ENCODE measurements at regions not wholly inside any gene's neighbourhood (a gene's known extent, or its start where the extent isn't known, plus 50 kb on each side); places are given as distances from the start of the nearest gene placed in this dataset.
"Not testable (repeated sequence)": the region's sequence is repeated elsewhere in the genome, so short reads cannot be mapped to it uniquely, and the experiment has no call there.

DNA sequence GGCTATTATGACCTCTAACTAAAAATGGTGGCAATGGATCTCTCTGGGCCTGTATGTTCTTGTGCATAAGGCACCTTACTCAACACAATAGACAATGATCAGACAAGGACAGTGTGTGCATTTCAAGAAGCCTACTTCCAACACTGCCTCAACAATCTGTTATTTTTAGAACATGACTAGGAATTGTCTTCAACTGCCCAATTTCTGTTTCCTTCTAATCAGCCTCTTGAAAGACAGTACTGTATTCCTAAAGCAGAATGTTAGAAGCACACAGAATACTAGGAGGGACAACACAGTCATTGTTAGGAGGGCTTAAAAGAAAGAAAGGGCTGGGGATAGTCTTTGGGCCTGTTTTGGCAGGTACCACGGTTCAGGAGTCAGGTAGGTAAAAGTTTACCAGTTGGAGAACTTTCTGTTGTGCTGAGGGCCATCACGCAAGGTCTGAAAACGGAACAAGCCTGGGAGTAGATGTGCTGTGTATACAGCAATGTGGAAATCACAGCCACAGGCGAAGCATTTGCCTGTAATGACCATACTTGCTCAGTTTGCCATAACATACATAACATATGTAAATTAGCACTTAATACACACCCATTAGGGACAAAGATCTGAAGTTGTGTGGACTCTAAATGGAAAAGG is 100.8 kb upstream of the ATXN3L start:
- DNase-seq (ENCODE audit: low read depth): no peak

DNA sequence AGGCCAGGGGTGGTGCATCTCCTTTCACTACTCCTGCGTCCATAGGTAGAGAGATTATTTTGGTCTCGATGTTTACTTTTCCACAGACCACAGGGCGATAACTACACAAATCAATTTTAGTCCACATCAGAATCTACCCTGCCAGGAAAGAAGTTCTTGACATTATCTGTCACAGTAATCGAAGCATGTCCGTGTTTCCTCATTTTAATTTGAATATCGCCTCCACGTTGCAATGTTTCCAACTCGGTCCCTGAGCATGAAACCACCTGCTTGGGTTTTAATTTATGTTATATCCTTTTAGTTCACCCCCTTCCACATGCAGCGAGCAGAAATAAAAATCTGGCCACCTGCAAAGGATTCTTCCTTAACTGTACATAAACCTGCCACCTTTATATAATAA is 100.1 kb upstream of the ATXN3L start:
- DNase-seq (ENCODE audit: low read depth): no peak

DNA sequence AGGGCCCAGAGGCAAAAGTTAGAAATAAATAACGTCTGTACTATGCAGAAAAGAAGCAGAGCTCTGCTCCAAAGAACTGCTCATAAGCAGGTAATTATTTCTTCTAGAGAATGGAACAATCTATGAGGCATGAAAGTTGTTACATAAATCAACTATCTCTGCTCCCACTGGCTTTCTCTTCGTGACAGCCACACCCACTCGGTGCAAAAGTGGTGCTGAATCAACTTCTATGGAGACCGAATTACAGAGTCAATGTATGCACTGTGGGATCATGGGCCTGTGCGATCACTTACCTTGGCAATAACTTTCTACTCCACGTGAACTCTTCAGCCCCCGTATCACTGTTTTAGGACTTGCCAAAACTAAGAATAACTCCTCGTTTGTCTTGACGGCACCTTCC is 99.4 kb upstream of the ATXN3L start:
- no peak for DNase-seq (ENCODE audit: low read depth)

DNA sequence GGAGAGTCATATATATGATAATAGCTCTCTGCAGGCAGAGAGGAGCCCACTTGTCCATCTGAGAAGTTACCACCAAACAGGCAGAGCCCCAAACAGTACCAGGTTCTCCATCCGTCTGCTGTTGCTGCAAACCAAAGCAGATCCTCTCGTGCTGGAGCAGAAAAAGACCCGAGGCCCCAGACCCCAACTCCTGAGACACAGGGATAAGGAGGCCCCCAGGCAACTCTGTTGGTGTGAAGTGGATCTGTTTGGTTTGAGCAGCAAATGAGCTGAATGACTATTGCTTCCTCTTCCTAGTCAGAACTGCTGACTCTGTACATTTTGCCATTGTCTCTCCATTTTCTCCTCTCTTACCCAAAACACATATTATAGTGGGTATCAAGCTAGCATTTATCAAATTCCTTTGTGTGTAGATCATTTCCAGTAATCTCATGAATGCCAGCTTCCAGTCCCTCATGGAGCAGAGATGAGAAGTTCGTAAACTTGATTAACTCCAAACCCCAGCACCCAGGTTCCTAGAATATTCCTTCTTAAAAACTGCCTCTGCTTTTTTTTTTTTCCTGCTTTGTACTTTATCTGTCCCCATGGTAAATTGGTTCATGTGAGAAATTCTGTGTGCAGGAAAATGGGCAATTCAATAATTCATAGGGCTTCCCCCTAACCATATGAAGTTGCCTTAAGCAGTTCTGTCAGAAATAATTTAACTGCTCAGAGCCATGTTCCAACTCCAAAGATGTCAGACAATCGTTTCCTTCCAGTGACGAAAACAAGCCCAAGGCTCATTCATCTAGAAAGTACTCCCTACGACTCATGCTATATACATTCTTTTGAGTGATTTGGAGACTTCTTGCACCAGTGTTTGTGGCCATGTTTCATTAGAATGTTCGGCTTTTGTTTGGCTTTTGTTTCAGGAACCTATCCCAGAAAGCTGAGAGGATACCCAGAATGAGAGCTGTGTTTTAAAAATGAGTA is 98.6 kb upstream of the ATXN3L start:
- no peak for DNase-seq (ENCODE audit: low read depth)

DNA sequence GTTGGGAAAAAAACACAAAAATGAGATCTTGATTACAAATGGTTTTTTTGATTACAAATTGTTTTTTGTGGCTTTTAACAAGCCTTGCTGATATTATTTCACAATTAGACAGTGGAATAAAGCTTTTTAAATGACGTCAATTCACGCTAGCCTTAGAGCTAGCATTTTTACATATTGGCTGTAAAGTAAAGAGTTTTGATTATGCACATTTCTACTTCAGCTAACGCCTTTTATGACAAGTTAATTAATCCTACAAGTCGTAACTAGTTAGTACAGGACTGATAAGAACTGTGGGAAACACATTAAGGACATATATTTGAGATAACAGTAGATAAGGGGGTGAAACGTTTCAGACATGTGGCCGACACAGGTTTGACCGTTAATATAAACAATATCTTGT is 95.7 kb upstream of the ATXN3L start:
- no peak for DNase-seq (ENCODE audit: low read depth)

DNA sequence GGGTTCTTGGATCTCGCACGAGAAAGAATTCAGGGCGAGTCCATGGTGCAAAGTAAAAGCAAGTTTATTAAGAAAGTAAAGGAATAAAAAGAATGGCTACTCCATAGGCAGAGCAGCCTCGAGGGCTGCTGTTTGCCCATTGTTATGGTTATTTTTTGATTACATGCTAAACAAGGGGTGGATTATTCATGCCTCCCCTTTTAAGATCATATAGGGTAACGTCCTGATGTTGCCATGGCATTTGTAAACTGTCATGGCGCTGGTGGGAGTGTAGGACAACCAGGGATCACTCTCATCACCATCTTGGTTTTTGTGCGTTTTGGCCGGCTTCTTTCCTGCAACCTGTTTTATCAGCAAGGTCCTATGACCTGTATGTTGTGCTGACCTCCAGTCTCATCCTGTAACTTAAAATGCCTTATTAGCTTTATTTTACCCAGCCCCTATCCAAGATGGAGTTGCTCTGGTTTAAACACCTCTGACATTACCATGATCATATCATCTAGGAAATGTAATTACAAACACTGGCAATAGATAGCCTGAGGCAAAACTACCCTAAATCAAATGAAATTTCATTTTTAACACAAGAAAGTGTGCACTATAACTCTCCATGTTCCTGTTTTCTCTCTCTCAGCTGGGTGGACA is 94.3 kb upstream of the ATXN3L start:
- no peak for DNase-seq (ENCODE audit: low read depth)

DNA sequence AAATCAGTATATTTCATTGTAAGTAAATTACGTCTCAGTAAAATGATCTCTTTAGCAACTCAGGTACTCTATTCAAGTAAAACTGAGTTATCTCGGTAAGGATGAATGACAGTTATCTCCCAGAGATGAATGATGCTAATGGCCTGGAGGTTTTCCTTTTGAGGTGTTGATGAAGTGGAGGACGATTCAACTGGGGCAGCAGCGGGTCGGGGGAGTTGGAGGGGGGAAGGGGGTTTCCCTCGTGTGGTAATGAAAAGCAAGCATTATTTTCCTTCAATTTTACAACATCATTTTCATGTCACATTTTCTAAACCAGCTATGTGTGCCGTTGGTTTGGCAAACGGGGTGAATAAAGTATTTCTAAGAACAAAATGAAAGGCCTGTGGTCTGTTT is 92.4 kb upstream of the ATXN3L start:
- DNase-seq (ENCODE audit: low read depth): no peak

DNA sequence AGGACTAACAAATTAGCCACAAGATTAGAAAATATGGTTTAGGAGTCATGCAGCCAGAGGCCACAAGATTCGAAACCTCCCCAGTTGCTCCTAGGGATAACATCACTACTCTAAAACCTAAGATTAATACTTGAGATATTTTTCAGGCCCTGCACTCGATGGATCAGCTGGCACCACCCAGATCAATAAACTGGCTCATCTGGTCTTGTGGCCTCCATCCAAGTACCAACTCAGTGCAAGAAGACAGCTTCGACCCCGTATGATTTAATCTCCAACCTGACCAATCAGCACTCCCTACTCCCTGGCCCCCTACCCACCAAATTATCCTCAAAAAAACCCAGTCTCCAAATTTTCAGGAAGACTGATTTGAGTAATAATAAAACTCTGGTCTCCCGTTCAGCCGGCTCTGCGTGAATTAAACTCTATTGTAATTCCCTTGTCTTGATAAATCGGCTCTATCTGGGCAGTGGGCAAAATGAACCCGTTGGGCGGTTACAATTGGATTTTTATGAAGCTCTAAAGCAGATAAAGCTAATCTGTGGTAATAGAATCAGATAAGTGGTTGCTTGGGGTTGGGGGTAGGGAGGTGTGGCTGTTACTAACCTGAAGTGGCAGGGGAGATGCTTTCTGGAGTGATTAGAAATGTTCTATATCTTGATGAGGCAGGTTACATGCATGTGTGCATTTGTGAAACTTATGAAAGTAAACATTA is 91.8 kb upstream of the ATXN3L start:
- no peak for DNase-seq (ENCODE audit: low read depth)

DNA sequence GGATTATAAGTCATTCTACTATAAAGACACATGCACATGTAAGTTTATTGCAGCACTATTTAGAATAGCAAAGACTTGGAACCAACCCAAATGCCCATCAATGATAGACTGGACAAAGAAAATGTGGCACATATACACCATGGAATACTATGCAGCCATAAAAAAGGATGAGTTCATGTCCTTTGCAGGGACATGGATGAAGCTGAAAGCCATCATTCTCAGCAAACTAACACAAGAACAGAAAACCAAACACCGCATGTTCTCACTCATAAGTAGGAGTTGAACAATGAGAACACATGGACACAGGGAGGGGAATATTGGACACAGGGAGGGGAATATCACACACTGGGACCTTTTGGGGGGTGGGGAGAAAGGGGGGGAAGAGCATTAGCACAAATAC is 88.7 kb upstream of the ATXN3L start:
- DNase-seq (ENCODE audit: low read depth): not testable (repeated sequence)

DNA sequence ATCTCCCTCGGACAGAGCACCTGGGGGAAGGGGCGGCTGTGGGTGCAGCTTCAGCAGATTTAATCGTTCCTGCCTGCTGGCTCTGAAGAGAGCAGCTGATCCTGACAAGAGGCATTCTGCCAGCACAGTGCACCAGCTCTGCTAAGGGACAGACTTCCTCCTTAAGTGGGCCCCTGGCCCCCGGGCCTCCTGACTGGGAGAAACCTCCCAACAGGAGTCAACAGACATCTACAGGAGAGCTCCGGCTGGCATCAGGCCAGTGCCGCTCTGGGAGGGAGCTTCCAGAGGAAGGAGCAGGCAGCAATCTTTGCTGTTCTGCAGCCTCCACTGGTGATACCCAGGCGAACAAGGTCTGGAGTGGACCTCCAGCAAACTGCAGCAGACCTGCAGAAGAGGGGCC is 84.9 kb upstream of the ATXN3L start:
- not testable (repeated sequence) for DNase-seq (ENCODE audit: low read depth)

DNA sequence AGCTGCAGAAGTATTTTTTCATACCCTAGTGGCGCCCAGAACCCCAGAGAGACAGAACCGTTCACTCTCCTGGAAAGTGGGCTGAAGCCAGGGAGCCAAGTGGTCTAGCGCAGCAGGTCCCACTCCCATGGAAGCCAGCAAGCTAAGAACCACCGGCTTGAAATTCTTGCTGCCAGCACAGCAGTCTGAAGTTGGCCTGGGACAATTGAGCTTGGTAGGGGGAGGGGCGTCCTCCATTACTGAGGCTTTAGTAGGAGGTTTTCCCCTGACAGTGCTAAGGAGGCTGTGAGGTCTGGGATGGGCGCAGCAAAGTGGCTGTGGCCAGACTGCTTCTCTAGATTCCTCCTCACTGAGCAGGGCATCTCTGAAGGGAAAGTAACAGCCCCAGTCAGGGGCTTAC is 84.5 kb upstream of the ATXN3L start:
- no peak for DNase-seq (ENCODE audit: low read depth)

DNA sequence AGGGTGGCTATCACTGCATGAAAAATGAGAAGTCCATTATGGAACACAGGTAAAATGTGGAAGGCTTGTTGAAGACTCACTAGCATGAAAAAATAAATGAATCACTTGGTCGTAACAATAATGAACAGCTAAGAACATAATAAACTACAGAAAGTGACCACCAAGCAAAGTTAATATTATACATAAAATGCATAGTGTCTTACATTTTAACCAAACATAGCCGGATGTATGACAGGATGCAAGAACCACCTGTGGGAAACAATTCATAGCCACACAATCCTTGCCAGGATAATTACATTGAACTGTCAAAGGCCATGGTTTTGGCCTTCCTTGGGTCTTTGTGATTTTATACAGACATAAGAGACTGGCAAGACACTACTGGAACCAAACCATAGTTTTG is 81.9 kb upstream of the ATXN3L start:
- no peak for DNase-seq (ENCODE audit: low read depth)

DNA sequence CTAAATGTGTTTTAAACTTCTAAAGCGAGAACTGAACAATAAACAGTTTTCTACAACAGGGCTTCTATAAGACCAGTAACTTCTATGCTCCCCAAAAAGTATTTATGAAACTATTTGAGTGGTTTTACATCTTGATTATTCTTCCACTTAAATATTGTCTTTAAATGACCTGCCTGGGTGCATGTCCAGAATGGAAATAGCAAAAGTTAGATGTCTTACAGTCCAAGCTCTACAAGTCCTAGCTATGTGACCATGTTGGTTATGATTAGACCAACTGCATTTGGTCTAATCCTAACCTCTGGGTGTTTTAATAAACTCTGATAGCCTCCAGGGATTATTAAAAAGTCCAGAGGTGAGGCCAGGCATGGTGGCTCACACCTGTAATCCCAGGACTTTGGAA is 79.0 kb upstream of the ATXN3L start:
- no peak for DNase-seq (ENCODE audit: low read depth)

DNA sequence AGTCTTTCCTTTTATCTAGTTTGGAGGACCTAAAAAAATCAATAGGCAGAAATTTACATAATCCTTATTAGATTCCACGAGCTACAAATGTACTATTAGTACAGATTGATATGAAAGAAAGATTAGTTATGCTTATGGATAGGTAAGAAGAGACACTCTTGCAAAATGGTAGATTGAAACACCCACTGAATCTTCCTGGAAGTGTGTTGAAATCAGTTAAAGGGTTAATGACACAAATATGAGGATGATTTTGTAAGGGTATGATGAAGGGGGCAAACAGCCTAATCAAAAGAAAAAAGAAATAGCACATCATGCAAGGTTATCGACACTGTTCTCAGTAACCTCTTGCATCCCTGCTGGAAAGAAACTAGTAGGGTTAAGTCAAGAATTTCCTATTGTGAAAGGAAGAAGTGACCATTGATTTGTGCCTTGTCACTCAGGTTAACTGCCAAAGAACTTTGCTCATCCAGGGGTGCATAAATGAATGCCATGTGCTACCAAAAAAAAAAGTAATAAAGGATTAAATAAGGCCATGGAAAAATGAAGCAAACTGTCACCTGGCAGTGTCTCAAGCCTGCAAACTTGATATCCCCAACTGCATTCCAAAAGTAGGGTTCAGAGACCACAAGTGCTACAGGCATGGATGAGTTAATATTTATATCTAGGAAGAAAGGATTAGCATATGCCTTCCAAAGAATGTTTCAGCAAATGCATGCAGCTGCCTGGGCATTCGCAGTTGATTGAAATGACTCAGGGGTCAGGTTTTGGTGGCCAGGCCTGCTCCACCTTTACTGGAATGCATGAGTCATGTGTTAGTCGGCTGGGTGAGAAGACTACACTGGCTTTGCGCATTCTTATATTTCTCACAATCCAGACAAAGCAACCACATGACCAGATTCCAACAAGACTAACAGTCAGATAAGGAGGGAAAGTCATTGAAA is 78.3 kb upstream of the ATXN3L start:
- peak; percentile 97 for DNase-seq (ENCODE audit: low read depth)

DNA sequence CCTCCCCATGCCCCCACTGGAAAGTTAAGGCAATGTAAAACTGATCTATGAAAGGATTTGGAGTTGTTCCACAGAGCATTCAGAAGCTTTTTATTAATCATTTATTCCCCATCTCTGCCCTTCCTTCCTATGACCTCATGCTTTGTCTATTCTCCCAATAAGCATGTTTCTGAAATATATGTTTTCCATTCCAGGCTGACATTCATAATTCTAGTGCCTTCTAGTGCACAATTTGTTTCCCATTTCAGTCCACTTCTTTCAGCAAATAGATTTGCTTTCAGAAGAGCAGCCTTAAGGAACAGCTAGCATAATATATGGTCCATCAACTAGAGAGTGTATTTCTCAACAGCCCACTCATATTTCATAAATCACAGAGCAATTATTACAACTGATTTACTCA is 77.1 kb upstream of the ATXN3L start:
- peak; percentile 53 for DNase-seq (ENCODE audit: low read depth)

DNA sequence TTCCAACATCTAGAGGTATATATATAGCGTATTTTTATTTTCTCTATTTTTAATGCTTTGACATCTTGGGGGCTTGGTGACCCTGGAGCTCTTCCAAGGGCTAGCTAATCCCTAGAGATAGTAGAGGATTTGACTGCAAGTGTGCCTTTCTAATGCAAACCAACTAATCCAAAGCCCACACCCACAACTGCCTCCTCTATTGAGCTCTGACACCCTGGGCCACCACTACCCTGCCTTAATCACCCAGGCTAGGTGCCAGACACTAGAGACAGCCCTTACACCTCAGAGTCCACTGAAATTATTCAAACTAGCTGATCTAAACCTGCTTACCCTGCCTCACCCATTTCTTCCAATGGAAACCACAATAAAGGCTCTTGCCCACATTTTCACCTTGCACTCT is 69.6 kb upstream of the ATXN3L start:
- DNase-seq (ENCODE audit: low read depth): no peak

DNA sequence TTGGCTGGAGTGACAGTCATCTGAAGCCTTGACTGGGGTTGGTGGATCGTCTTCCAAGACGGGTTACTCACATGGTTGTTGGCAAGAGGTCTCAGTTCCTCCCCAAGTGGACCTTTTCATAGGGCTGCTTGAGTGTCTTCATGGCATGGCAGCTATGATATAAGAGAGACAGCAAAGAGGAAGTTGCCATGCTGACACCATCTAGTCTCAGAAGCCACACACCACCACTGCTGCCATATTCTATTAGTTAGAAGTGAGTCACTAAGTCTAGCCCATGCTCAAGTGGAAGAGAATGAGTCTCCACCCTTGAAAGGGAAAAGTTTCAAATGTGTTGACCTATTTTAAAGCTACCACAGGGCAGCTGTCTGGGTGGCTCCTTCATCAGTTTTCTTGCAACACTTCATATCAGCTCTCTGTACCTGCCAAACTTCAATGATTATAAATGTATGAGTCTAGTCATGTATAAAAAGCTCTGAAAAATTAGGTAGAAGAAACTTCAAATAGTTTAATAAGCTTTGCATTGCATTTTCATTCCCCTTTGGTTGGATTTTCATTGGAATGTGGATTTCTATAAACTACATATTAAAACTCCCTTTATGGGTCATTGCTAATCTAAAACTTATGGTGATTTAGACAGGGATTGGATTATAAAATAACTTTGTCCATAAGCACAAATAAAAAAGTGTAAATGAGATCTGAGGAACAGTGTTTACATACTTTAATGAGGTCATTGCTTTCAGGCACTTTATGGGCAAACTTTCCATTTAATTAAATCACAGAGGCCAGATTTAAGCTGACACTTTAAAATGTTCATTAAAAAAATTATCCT is 68.0 kb upstream of the ATXN3L start:
- peak; percentile 44 for DNase-seq (ENCODE audit: low read depth)

DNA sequence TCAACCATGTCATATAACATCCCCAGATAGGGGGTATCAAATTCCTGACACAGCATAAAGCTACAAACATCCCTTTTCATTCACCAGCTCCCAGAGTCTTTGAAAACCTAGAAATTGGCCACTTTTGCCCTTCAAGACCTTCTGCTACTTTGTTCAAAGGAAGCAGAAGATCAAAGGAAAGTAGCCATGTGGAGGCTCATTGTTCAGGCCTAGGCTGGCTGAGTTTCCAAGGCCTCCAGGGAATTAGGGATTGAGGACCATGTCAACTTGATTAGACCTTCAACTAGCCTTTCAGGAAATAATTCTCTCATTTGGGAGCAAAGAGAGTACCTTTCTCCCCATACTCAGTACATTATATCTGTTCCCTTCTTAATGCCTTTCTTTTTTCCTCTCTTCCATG is 66.8 kb upstream of the ATXN3L start:
- DNase-seq (ENCODE audit: low read depth): no peak

DNA sequence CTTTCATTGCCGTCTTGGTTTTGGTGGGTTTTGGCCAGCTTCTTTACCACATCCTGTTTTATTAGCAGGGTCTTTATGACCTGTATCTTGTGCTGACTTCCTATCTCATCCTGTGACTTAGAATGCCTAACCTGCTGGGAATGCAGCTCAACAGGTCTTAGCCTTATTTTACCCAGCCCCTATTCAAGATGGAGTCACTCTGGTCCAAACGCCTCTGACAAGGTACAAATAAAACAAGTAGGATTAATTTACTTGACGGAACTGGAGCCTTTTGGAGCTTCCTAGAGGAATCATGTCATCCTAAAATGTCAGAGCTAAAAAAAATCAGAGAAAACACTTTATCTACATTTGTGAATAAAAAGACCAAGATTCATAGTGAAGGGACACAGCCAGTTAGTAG is 66.2 kb upstream of the ATXN3L start:
- no peak for DNase-seq (ENCODE audit: low read depth)

DNA sequence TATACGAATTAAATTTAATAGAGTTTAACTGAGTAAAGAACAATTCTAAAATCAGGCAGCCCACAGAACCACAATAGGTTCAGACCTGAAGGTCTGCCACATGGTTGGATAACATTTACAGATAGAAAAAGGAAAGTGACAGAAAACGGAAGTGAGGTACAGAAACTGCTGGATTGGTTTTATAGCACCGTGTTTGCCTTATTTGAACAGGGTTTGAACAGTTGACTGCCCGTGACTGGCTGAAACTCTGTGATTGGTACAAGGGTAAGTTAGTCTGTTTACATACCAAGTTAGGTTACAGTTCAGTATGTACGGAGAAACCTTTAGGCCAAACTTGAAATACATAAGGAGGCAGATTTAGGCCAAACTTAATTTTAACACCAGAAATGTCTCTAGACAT is 64.1 kb upstream of the ATXN3L start:
- DNase-seq (ENCODE audit: low read depth): no peak

All from stromal cell of bone marrow (primary cell).